Stomach (tissue), 8 donors: ENCODE measurements at regions not wholly inside any gene's neighbourhood (a gene's known extent, or its start where the extent isn't known, plus 50 kb on each side); places are given as distances from the start of the nearest gene placed in this dataset.
A peak's percentile ranks its signal among the peaks of the same experiment; 100 is the strongest.

Experiments used
- DNase-seq, 2 donors: peaks; one replicate each; pipeline versions ENCODE4 v3.0.0 to v3.0.0-alpha.2; 2013 to 2019
- H3K27ac ChIP-seq, 5 donors: fragments of 200-600 bp in 4 of 5; sonication (generic) in 4 of 5; one replicate each; pipeline ENCODE4 v1.5.1; 2013 to 2019; ENCODE audit warnings: mild to moderate bottlenecking in 1 of 5, moderate library complexity in 1 of 5
- H3K27me3 ChIP-seq, 3 donors: fragments of 200-600 bp; sonication (generic); one replicate each; pipeline ENCODE4 v1.5.1; 2017 to 2019; ENCODE audit warnings: mixed run types in 1 of 3
- H3K36me3 ChIP-seq, 4 donors: fragments of 200-600 bp; sonication (generic); 1 replicate in 3 of 4; 2 replicates in 1 of 4; pipeline ENCODE4 v1.5.1; 2016 to 2019
- H3K4me1 ChIP-seq, 4 donors: fragments of 200-600 bp; sonication (generic); one replicate each; pipeline ENCODE4 v1.5.1; 2016 to 2019
- H3K4me3 ChIP-seq, 4 donors: fragments of 200-600 bp; sonication (generic) in 3 of 4; one replicate each; pipeline ENCODE4 v1.5.1; 2016 to 2019; ENCODE audit warnings: mild to moderate bottlenecking in 1 of 4
- H3K9me3 ChIP-seq, 4 donors: fragments of 200-600 bp; sonication (generic); one replicate each; pipeline ENCODE4 v1.5.1; 2016 to 2019
- EP300 ChIP-seq: sonication (generic); formaldehyde crosslinking; IDR thresholded peaks from one replicate; pipeline ENCODE4 v1.6.1; 2017; ENCODE audit warnings: antibody characterized with exemption
- POLR2A ChIP-seq, 4 donors: fragments of 450-650 bp; IDR thresholded peaks; one replicate each; pipeline ENCODE4 v1.6.1; 2016; ENCODE audit warnings: antibody characterized with exemption in 4 of 4, control low read depth in 2 of 4, mild to moderate bottlenecking in 1 of 4, moderate library complexity in 1 of 4
- POLR2AphosphoS5 ChIP-seq, 3 donors: sonication (generic); formaldehyde crosslinking; IDR thresholded peaks; one replicate each; pipeline ENCODE4 v1.6.1; 2016; ENCODE audit warnings: antibody characterized with exemption in 3 of 3
- WGBS, 5 donors: extraction: QIAGEN DNeasy Blood & Tissue Kit in 3 of 5; methylation state at CpG; one replicate each; pipeline versions ENCODE4 v1.1.5 to v1.1.7; 2013 to 2018; 5-methylcytosine and 5-hydroxymethylcytosine counted together
- intact Hi-C: fragments of 100-400 bp; cut with DNase I; formaldehyde crosslinking; loops from one replicate; pipeline ENCODE4 v1.15.1; 2023; ENCODE audit warnings: low total_unique reads
- TF ChIP-seq, protein P1 (sequence below), 7 experiments: fragments of 450-650 bp in 4 of 7; fragments of 200-600 bp in 3 of 7; sonication (generic) in 3 of 7; IDR thresholded peaks; one replicate each; pipeline ENCODE4 v1.5.1; 2016 to 2019; ENCODE audit warnings: antibody characterized with exemption in 7 of 7, control low read depth in 2 of 7, mild to moderate bottlenecking in 1 of 7
- donor health status: healthy with polysubstance abuse.
- donor health status: Bipolar disorder and iron deficiency.
- donor health status: healthy.

DNA sequence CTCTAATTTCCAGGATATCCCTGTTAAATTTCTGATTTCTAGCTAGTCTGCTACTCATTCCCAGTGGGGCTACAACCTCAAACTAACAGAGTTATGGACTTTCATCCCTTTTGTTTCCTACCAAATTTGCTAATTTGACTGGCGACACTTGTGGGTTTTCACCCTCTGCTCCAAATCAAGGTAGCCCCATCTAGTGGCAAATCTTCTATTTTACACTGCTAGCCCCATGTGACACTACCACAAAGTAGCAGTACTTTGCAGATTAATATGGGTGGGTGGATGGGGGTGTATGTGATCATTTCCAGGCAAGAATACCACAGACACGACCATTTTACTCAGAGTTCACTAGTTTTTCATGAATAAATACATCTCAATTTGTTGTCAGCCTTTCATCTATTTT lies 150.3 kb downstream of the MSL3 start:
- H3K27me3 ChIP-seq, result no peaks in the 10 kb centered on the region
- peaks cover 0 to 12% (median 2%) of the 10 kb centered on the region in 4 donors for H3K9me3 ChIP-seq
- H3K4me3 ChIP-seq, result no peak overlapping the region
- TF ChIP-seq, protein P1, sequence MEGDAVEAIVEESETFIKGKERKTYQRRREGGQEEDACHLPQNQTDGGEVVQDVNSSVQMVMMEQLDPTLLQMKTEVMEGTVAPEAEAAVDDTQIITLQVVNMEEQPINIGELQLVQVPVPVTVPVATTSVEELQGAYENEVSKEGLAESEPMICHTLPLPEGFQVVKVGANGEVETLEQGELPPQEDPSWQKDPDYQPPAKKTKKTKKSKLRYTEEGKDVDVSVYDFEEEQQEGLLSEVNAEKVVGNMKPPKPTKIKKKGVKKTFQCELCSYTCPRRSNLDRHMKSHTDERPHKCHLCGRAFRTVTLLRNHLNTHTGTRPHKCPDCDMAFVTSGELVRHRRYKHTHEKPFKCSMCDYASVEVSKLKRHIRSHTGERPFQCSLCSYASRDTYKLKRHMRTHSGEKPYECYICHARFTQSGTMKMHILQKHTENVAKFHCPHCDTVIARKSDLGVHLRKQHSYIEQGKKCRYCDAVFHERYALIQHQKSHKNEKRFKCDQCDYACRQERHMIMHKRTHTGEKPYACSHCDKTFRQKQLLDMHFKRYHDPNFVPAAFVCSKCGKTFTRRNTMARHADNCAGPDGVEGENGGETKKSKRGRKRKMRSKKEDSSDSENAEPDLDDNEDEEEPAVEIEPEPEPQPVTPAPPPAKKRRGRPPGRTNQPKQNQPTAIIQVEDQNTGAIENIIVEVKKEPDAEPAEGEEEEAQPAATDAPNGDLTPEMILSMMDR (IDR thresholded peaks at IDR 0.05), result no peak
- TF ChIP-seq POLR2AphosphoS5 (IDR thresholded peaks at IDR 0.05), result no peak
- no peak for TF ChIP-seq EP300
- TF ChIP-seq POLR2A (IDR thresholded peaks at IDR 0.05), result no peak
- no peaks in the 10 kb centered on the region for H3K36me3 ChIP-seq
- intact Hi-C loops, result no loop called here
- DNase-seq, result peak in 1 of 2 donors; percentile 9
- H3K27ac ChIP-seq, result no peak overlapping the region
- WGBS, 5 donors, result 0 to 17% (median 9%) methylated on average over 1 to 2 of the region's 2 CpGs
- no peaks in the 10 kb centered on the region for H3K4me1 ChIP-seq

GRCh38 chrX:11913001-11913400 lies 155.0 kb downstream of the MSL3 start:
- H3K27me3 ChIP-seq, result no peaks in the 10 kb centered on the region
- WGBS, 5 donors, result 73 to 91% (median 84%) methylated on average over 3 of the region's 3 CpGs
- no peak for DNase-seq
- TF ChIP-seq EP300 (no peak), POLR2AphosphoS5 (IDR thresholded peaks at IDR 0.05) (no peak), POLR2A (IDR thresholded peaks at IDR 0.05) (no peak)
- TF ChIP-seq, protein P1 (IDR thresholded peaks at IDR 0.05), result no peak
- H3K36me3 ChIP-seq, result no peaks in the 10 kb centered on the region
- intact Hi-C loops, result no loop called here
- H3K4me1 ChIP-seq, result no peaks in the 10 kb centered on the region
- H3K9me3 ChIP-seq, result peaks cover 0 to 4% (median 0%) of the 10 kb centered on the region in 4 donors
- H3K27ac ChIP-seq, result no peak overlapping the region
- no peak overlapping the region for H3K4me3 ChIP-seq

DNA sequence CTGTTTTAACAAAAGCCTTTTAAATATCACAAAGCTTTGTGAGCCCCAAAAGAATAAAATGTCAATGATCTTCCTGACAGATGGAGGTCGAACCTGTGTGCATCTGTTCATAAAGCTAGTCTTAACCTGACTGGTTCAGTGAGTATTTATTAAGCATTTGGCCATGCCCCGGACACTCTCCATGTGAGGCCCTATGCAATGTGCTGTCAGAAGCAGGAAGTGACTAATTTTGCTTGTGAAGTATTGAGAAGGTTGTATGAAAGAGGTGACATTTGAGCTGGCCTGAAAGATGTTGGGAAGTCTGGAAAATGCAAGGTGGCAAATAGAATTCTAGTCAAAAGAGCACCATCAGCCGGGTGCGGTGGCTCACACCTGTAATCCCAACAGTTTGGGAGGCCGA lies 171.4 kb downstream of the MSL3 start:
- WGBS, 5 donors, result 52 to 81% (median 77%) methylated on average over 2 to 5 of the region's 5 CpGs
- no peak for DNase-seq
- H3K9me3 ChIP-seq, result peaks cover 0 to 12% (median 3%) of the 10 kb centered on the region in 4 donors
- intact Hi-C loops, result no loop called here
- no peaks in the 10 kb centered on the region for H3K27me3 ChIP-seq
- no peaks in the 10 kb centered on the region for H3K4me1 ChIP-seq
- no peak overlapping the region for H3K4me3 ChIP-seq
- no peak overlapping the region for H3K27ac ChIP-seq
- H3K36me3 ChIP-seq, result no peaks in the 10 kb centered on the region
- TF ChIP-seq POLR2A (IDR thresholded peaks at IDR 0.05) (no peak), POLR2AphosphoS5 (IDR thresholded peaks at IDR 0.05) (no peak), EP300 (no peak)
- TF ChIP-seq, protein P1 (IDR thresholded peaks at IDR 0.05), result no peak

DNA sequence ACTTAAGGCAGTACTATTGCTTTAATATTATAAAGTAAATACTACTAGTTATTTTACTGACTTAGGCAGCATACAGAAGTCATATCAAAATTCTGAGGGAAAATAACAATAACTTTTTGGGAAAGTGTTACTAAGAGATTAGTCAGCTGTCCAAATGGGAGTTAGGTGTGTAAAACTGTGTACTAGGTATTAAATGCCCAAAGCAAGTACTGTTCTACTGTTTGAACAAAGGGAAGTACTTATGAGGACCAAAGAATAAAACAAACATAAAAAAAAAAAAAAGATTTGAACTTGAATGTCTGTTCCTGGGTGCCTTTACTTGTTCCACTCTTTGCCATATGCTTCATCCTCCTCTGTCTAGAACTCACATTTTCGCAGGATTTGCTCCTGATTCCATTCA lies 174.4 kb downstream of the MSL3 start:
- intact Hi-C loops, result no loop called here
- H3K27ac ChIP-seq, result no peak overlapping the region
- DNase-seq, result no peak
- H3K27me3 ChIP-seq, result no peaks in the 10 kb centered on the region
- no peaks in the 10 kb centered on the region for H3K4me1 ChIP-seq
- TF ChIP-seq EP300 (no peak), POLR2A (IDR thresholded peaks at IDR 0.05) (no peak), POLR2AphosphoS5 (IDR thresholded peaks at IDR 0.05) (no peak)
- TF ChIP-seq, protein P1 (IDR thresholded peaks at IDR 0.05), result no peak
- no peaks in the 10 kb centered on the region for H3K36me3 ChIP-seq
- no peak overlapping the region for H3K4me3 ChIP-seq
- peaks cover 0 to 12% (median 1%) of the 10 kb centered on the region in 4 donors for H3K9me3 ChIP-seq
- WGBS, 5 donors, result 70 to 91% (median 75%) methylated on average over 1 of the region's 1 CpG
